GM13977 (cell line): ENCODE measurements at regions not wholly inside any gene's neighbourhood (a gene's known extent, or its start where the extent isn't known, plus 50 kb on each side); places are given as distances from the start of the nearest gene placed in this dataset.

ENCODE experiments used
- DNase-seq: peaks from one replicate; pipeline ENCODE4 v3.0.0; 2012; ENCODE audit warnings: low spot score
- CTCF ChIP-seq: IDR thresholded peaks from 2 replicates; pipeline ENCODE4 v1.5.1; 2012; ENCODE audit warnings: mild to moderate bottlenecking, control low read depth; ENCODE audit not compliant: insufficient read depth; ENCODE audit errors: extremely low read depth, missing control alignments
- in situ Hi-C: fragments of 300-500 bp; cut with MboI; formaldehyde crosslinking; loops from one replicate; pipeline ENCODE4 v1.12.0; 2022; ENCODE audit warnings: low sequenced_read_pairs, low pct_unique_long_range_greater_than_20kb, mixed read lengths, inconsistent platforms; ENCODE audit not compliant: unreplicated experiment

- in situ Hi-C loops: loop anchor here (25.0 kb wide), 1 partner anchor 546 kb away; no protein-coding TSS in a partner anchor
- TF ChIP-seq CTCF: no peak
- no peak for DNase-seq
These were observed 82.1 kb upstream of the BANK1 start for GRCh38 chr4:101708293-101709039.

GRCh38 chr4:101707596-101707995 lies 82.9 kb upstream of the BANK1 start:
- in situ Hi-C loops: loop anchor here (25.0 kb wide), 1 partner anchor 545 kb away; no protein-coding TSS in a partner anchor
- no peak for TF ChIP-seq CTCF
- no peak for DNase-seq

GRCh38 chr4:101706535-101707057 lies 83.9 kb upstream of the BANK1 start:
- TF ChIP-seq CTCF: no peak
- in situ Hi-C loops: loop anchor here (25.0 kb wide), 1 partner anchor 544 kb away; no protein-coding TSS in a partner anchor
- DNase-seq: no peak

GRCh38 chr4:101701551-101701950 lies 89.0 kb upstream of the BANK1 start:
- no peak for TF ChIP-seq CTCF
- in situ Hi-C loops: loop anchor here (25.0 kb wide), 1 partner anchor 539 kb away; no protein-coding TSS in a partner anchor
- DNase-seq: no peak

- in situ Hi-C loops: loop anchor here (25.0 kb wide), 1 partner anchor 537 kb away; no protein-coding TSS in a partner anchor
- no peak for TF ChIP-seq CTCF
- no peak for DNase-seq
These were observed 90.9 kb upstream of the BANK1 start for GRCh38 chr4:101699441-101700124.

- DNase-seq: no peak
- no peak for TF ChIP-seq CTCF
- in situ Hi-C loops: no loop called here
These were observed 93.3 kb upstream of the BANK1 start for GRCh38 chr4:101697266-101697665.
